HG02763 (cell line): ENCODE measurements at regions not wholly inside any gene's neighbourhood (a gene's known extent, or its start where the extent isn't known, plus 50 kb on each side); places are given as distances from the start of the nearest gene placed in this dataset.
"Not testable (repeated sequence)": the region's sequence is repeated elsewhere in the genome, so short reads cannot be mapped to it uniquely, and the experiment has no call there.

Experiments
- ATAC-seq: cut with Tn5 transposase; IDR thresholded peaks from one replicate; pipeline ENCODE4 v1.9.1; 2021; ENCODE audit warnings: mild to moderate bottlenecking, moderate library complexity; ENCODE audit not compliant: unreplicated experiment

DNA sequence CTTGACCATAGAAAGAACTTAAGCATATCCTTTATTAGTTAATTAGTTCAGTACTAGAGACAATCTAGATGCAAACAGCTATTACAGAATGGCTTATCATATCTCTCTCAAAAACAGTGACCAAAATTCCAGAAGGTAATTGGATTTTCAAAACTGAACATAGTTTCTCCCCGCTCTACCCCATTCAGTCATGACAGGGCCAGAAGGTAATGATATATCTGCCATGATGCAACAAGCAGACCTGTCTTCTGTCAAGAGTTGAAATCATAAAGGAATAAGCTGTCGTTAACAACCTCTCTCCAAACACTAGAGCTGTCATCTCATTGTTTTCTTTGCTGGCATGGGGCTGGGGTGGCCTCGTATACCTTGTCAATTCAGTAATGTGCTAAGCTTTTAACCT, 200.5 kb upstream of the POU5F2 start:
- ATAC-seq: no peak

GRCh38 chr5:93933269-93933668, 191.9 kb upstream of the POU5F2 start:
- ATAC-seq: not testable (repeated sequence)

- ATAC-seq: no peak
These were observed 188.7 kb upstream of the POU5F2 start for GRCh38 chr5:93930098-93930497.

DNA sequence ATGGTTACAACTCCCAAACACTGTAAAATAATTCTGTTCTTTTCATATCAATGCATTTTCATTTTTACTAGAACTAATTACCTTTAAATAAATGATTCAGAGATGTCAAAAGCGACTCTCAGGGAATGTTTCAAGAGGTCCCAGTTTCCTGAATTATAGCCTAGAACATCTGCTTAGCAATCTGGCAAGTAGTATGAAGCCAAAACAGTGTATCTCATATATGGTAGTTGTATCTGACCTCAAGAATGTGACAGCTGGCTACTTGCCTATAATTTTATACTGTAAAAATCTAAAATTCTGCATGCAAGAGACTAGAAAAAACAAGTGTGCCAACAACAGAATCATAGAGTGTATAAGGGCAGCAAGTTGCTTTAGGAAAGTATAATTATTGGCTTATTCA, 187.7 kb upstream of the POU5F2 start:
- no peak for ATAC-seq

- ATAC-seq: no peak
These were observed 185.6 kb upstream of the POU5F2 start for GRCh38 chr5:93926831-93927620.

- no peak for ATAC-seq
These were observed 183.9 kb upstream of the POU5F2 start for GRCh38 chr5:93925321-93925720.

DNA sequence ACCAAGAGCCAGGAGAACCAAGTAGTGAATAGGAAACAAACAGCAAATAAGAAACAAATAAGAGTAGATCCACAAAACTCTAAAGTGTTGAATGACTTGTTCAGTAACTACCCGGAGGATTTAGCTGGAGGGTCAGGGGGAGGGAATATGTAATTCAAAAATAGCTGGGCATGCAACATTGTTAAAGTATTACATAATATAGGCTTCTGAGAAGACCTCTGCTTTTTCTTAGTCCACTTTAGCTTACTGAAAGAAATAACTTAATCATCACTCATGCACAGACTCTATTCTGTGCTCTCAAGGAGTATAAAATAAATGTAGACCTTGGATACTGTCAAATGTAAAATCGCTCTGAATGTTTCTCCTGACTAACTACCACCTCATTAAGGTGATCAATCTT, 183.2 kb upstream of the POU5F2 start:
- ATAC-seq: no peak

DNA sequence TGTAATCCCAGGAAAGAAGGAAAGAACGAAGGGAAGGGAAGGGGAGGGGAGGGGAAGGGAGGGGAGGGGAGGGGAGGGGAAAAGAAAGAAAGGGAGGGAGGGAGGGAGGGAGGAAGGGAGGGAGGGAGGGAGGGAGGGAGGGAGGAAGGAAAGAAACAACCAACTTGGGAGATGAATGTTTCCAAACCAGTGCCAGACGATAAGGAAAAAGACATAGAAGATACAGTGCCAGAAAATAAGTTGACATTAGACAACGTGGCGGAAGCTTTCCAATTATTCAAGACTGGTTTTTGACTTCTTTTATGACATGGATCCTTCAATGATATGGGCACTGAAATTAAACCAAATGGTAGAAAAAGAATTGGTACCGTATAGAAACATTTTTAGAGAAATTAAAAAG, 181.2 kb upstream of the POU5F2 start:
- ATAC-seq: no peak

- ATAC-seq: no peak
These were observed 179.6 kb upstream of the POU5F2 start for GRCh38 chr5:93921001-93921400.

- no peak for ATAC-seq
These were observed 175.5 kb upstream of the POU5F2 start for GRCh38 chr5:93916872-93917271.

DNA sequence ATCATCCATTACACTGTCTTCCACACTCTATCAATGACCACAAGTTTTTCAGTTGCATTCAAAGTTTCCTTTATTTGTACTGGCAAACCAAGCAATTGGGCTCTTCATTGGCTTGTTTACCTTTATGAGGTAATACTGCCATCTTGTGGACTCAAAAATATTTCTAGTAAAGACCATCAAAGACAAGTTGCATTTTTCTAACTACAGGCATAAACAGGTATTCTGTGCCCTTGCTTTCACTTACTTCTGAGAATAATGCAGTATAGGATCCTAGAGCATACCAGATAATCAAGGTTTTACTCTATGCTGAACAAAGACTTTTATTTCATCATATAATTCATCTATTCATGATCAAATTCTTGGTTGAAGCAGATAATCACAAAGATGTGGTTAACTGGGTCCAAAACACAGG, 173.7 kb upstream of the POU5F2 start:
- ATAC-seq: no peak

GRCh38 chr5:93911609-93912008, 170.2 kb upstream of the POU5F2 start:
- no peak for ATAC-seq

- ATAC-seq: no peak
These were observed 168.0 kb upstream of the POU5F2 start for GRCh38 chr5:93909356-93909755.

GRCh38 chr5:93904917-93905316, 163.5 kb upstream of the POU5F2 start:
- no peak for ATAC-seq

- ATAC-seq: no peak
These were observed 160.9 kb upstream of the POU5F2 start for GRCh38 chr5:93902288-93902687.

- ATAC-seq: no peak
These were observed 157.7 kb upstream of the POU5F2 start for GRCh38 chr5:93899026-93899600.

- no peak for ATAC-seq
These were observed 153.4 kb upstream of the POU5F2 start for GRCh38 chr5:93894601-93895354.

DNA sequence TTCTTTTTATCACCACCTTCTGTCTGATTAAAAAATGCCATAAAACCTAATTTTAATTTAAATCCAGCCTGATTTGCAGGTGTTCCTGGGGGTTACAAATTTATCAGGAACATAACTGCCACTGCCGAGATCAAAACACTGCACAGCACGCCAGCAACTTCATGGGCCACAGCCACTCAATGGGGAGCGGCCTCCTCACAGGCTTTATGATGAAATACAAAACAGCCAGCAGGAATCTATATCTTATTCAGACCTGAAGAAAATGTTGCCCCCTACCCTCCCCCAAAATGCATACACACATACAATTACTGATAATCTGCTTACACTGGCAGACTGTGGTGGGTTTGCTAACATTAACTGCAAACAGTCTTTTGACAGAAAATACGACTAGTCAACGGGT, 151.7 kb upstream of the POU5F2 start:
- ATAC-seq: no peak

DNA sequence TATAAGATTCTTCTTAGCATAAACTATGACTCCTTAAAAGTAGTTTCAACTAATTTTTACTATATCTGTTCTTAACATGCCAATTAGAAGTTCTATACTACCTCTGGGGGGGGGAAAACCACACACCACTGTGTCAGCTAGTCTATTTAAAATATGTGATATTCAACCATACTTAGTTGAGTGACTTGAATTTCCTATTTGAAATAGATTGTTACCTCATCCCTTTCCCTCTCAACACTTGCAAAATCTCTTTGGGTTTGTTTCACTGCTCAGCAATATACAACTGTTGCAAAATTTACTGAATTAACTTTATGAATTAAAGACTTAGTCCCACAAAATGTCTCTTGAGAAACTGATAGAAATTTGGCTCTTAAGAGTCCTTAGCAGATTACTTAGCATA, 151.1 kb upstream of the POU5F2 start:
- ATAC-seq: no peak

GRCh38 chr5:93891491-93892480, 150.4 kb upstream of the POU5F2 start:
- no peak for ATAC-seq

DNA sequence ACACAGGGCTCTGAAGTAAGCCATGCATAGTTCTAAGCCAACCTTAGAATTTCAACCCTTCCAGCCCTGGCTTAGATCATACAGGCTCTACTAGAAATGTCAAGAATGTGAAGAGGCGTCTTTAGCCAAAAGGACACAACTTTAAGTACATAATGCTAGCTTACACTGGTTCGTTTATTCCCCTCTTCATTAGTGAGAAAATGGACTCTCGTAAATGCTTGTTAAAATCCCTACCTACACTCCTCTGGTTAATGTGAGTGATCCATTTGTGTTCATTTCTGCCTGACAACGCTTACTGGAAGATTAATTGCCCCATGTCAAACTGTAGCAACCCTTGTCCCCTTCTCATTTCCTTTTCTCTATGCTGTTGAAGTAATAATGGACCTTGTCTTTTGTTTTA, 149.3 kb upstream of the POU5F2 start:
- no peak for ATAC-seq
